ENCODE measurements at regions not wholly inside any gene's neighbourhood (a gene's known extent, or its start where the extent isn't known, plus 50 kb on each side); places are given as distances from the start of the nearest gene placed in this dataset.
"Not testable (repeated sequence)": the region's sequence is repeated elsewhere in the genome, so short reads cannot be mapped to it uniquely, and the experiment has no call there.

GRCh38 chr2:3899536-3900155, 196.3 kb downstream of the DCDC2C start:
- DNase-seq (ENCODE audit: low read depth in 2 of 2) = no peak

DNA sequence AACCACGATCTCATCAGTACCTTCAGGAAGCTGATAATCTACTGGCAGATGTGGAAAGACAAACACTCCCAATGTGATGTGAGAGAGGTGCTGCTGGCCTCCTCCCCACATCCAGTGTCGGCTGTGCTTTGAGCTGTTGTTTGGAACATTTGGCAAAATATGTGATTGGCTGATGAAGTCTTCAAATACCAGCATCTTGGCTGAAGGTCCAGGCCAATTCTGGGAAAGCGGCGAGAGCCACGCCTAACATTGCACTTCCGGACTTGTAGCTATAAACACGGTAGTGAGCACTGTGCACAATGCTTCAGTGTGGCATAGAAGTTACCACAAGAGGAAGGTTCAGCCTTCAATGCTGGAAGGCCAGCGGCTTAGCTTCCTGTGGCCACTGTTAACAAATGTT, 198.8 kb downstream of the DCDC2C start:
- no peak for DNase-seq (ENCODE audit: low read depth in 2 of 2)

- DNase-seq (ENCODE audit: low read depth in 2 of 2) = no peak
Observed at GRCh38 chr2:3904061-3904460, 200.7 kb downstream of the DCDC2C start.

DNA sequence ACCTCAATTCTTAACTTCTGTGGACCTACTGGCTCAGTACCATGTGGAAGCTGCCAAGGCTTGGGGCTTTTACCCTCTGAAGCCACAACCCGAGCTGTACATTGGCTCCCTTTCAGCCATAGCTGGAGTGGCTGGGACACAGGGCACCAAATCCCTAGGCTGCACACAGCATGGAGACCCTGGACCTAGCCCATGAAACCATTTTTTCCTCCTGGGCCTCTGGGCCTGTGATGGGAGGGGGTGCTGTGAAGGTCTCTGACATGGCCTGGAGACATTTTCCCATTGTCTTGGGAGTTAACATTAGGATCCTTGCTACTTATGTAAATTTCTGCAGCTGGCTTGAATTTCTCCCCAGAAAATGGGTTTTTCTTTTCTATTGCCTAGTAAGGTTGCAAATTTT, 205.1 kb downstream of the DCDC2C start:
- DNase-seq (ENCODE audit: low read depth in 2 of 2) = not testable (repeated sequence)

DNA sequence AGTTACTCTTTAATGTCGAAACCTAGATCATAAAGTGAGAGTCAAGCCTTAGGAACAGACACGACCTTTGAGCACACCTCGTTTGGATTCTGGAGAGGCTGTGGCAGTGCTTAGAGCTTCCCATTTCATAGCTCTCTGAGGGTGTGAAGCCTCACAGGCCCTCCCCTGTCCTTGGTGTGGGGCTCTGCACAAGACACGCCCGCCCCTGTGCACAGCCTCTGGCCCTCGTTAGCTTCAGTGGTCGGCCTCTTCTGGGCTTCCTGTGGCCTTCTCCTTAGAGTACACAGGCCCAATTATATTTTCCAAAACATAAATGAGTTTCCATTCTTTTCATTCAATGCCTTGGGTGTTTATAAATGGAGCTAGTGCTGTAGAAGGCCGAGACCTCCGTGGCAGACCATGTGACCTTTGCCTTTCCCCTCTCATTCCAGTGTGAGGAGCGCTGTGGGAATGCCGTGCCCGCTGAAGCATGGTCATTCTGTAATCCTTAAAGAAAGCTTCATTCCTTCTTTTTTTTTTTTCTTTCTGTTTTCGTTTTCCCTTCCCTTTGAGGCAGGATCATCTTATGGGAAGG, 208.6 kb downstream of the DCDC2C start:
- no peak for DNase-seq (ENCODE audit: low read depth in 2 of 2)

DNA sequence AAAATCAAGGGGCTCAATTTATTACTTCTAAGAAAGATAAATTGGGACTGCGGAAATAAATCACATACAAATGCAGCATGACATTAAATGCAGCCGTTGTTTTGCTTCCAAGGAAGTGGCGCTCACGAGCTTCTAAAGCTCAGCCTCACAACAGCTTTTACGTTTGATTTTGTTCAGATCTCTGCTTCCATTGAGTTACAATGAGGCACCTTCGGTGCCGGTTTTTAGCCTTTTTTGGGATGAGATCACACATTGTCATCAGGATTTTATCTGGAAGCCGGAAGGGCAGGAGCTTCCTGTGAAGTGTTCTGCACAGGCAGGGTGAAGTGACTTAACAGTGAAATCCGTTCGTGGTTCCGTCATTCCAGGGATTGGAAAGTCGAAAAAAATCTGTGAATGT, 209.8 kb downstream of the DCDC2C start:
- DNase-seq (ENCODE audit: low read depth in 2 of 2) = no peak

DNA sequence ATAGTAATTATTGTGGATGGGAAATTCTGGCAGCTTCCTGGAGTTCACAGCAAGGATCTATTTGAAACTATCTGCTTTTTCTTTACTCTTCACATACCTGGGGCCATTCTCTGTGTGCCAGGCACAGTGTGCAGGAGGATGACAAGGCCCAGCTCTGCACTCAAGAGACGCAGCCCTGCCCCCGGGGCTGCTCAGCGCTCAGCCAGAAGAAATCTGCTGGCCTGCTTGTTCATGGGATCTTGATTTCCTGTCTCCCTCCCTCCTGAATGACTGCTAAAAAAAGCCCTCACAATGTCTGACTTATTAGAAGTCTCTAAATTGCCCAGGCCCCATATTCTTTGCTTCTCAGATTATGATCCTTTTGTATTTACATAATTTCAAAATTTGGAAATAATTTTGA, 210.9 kb downstream of the DCDC2C start:
- DNase-seq (ENCODE audit: low read depth in 2 of 2) = no peak

- DNase-seq (ENCODE audit: low read depth in 2 of 2) = no peak
Observed at GRCh38 chr2:3927031-3927430, 223.7 kb downstream of the DCDC2C start.

DNA sequence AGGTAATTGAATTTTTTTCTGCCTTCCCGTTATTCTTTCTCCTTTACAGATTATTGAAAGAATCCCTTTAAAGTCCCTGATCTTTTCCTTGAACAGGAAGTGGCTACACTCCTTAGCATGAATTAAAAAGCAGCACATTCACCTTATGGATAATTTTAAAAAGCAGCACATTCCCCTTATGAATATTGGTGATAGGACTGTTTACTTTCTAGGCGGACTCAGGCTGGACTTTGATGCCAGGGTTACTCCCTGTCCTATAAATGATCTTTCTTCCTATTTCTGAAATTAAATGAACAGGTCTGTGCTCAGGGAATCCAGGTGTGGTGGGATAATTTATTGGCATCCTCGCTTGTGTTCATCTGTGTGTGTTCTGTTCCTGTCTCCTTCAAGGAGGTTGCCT, 226.0 kb downstream of the DCDC2C start:
- no peak for DNase-seq (ENCODE audit: low read depth in 2 of 2)

DNA sequence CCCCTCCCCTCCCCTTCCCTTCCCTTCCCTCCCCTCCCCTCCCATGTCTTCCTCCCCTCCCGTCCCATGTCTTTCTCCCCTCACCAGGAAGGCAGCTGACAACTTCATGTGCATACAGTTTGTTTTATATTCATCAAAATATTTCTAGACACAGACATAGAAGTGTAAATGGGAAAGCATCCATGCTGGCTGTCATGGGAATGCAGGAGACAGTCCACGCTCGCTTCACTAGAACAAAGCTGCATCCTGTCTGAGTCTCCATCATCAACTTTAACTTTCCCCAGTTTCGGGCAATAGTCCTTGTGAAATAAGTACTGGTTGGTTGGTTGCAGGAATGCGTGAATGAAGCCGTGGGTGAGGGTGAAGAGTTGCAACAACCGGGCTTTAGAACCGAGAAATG, 226.9 kb downstream of the DCDC2C start:
- DNase-seq (ENCODE audit: low read depth in 2 of 2) = no peak

DNA sequence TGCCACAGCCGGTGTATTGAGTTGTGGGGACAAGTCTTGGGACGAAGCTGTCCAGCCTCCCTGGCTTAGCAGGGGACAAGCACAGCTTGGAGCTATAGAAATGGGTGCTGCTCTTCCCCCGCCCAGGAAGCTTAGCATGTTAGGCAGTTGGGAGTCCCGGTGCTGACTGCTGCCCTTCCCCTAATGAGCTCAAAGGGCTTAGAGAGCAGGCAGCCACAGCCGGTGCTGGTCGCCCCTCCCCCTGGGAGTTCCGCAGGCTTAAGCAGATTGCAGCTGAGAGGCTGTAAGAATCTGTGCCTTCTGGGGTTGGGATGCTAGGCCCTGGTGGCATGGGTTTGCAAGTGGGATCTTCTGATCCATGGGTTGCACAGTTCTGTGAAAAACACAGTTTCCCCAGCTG, 237.3 kb downstream of the DCDC2C start:
- DNase-seq (ENCODE audit: low read depth in 2 of 2) = no peak

- DNase-seq (ENCODE audit: low read depth in 2 of 2) = no peak
Observed at GRCh38 chr2:3942841-3943240, 239.5 kb downstream of the DCDC2C start.

DNA sequence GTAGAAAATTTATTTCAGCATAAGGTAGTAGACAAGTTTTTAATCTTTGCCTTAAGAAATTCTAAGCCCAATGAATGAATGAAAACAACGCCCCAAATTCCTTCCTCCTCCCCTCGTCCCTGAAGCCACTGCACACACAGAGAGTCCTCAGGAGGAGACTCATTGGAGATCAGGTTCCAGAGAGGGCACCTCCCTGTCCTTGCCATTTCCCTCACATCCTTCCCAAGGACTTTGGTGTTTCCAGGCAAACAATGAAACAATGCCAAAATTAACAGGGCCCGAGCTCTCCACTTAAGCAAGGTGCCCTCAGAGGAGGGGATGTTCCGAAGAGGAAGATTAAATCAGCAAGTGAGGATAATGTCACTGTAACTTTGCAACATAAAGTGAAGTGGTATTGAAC, 240.7 kb downstream of the DCDC2C start:
- no peak for DNase-seq (ENCODE audit: low read depth in 2 of 2)

- DNase-seq (ENCODE audit: low read depth in 2 of 2) = no peak
Observed at GRCh38 chr2:3944841-3945240, 241.5 kb downstream of the DCDC2C start.

GRCh38 chr2:3948191-3948590, 244.8 kb downstream of the DCDC2C start:
- DNase-seq (ENCODE audit: low read depth in 2 of 2) = no peak

GRCh38 chr2:3951131-3951954, 248.0 kb downstream of the DCDC2C start:
- DNase-seq (ENCODE audit: low read depth in 2 of 2) = no peak

GRCh38 chr2:3952866-3953516, 249.6 kb downstream of the DCDC2C start:
- no peak for DNase-seq (ENCODE audit: low read depth in 2 of 2)

GRCh38 chr2:3954261-3954660, 250.9 kb downstream of the DCDC2C start:
- DNase-seq (ENCODE audit: low read depth in 2 of 2) = no peak

- DNase-seq (ENCODE audit: low read depth in 2 of 2) = no peak
Observed at GRCh38 chr2:3956406-3956805, 253.0 kb downstream of the DCDC2C start.

GRCh38 chr2:3956892-3957291, 253.5 kb downstream of the DCDC2C start:
- DNase-seq (ENCODE audit: low read depth in 2 of 2) = no peak

DNA sequence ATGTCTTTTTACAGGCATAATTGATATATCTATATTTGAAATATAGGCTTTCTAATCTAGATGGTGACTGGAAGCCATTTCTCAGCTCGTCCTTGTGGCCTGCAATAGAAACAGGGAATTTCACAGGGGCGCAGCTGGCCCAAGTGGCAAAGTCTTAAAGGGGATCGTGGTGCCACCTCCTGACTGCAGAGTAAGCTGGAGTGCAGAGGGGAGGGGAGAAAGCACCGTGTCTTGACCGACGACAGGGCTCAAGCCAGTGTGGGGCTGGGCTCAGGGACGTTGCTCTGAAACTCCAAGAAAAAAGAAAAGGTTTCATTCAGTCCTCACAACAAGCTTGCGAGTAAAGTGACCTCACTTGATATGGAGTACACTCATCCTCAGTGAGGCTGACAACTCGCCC, 255.1 kb downstream of the DCDC2C start:
- DNase-seq (ENCODE audit: low read depth in 2 of 2) = no peak

- no peak for DNase-seq (ENCODE audit: low read depth in 2 of 2)
Observed at GRCh38 chr2:3958969-3959368, 255.6 kb downstream of the DCDC2C start.

DNA sequence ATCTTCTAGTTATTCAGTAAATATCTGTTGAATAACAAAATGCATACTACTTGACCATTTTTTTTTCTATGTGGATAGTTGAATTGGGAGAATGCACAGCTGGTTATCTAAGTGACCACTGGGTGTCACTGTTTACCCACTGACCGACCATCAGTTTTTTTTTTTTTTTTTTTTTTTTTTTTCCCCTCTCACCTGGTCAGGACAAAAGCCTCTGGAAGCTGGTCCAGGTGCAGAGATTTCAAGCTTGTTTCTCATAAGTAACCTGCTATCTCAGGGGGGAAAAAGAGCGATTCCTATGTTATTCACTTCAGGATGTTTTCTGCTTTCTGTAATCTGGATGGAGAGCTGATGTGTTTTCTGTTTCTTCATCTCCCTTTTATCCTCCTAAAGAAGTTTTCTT, 256.0 kb downstream of the DCDC2C start:
- DNase-seq (ENCODE audit: low read depth in 2 of 2) = no peak

Data from stimulated activated CD4-positive, alpha-beta T cell treated with anti-CD3 and anti-CD28 coated beads, Interleukin-12 subunit alpha, Interleukin-12 subunit beta, amount 100 ng/mL, for 24 hours (primary cell).